WTC11 (cell line): ENCODE measurements at regions not wholly inside any gene's neighbourhood (a gene's known extent, or its start where the extent isn't known, plus 50 kb on each side); places are given as distances from the start of the nearest gene placed in this dataset.

Experiments used
- ATAC-seq: fragments of 200-7000 bp; cut with Tn5 transposase; 2 replicates; pipeline ENCODE4 v1.10.0; 2021; ENCODE audit warnings: mild to moderate bottlenecking, moderate library complexity
- CTCF ChIA-PET: fragments of 300-600 bp; sonication (Branson Sonifier 250); formaldehyde crosslinking; loops from one replicate; lab custom pipeline; 2021; ENCODE audit warnings: antibody characterized with exemption; lab: Charles Lee
- POLR2A ChIA-PET: fragments of 350-600 bp; sonication (Branson Sonifier 250); formaldehyde crosslinking; loops from one replicate; lab custom pipeline; 2021; ENCODE audit warnings: antibody characterized with exemption; lab: Charles Lee
- DNase-seq: peaks from one replicate; pipeline ENCODE4 v3.0.0; 2021; ENCODE audit warnings: low spot score
- H3K27ac Mint-ChIP-seq: 2 replicates; pipeline ENCODE4 v1.8.0; 2021; ENCODE audit warnings: mixed read lengths
- H3K27me3 Mint-ChIP-seq: 2 replicates; pipeline ENCODE4 v1.8.0; 2021; ENCODE audit warnings: low read depth, mild to moderate bottlenecking, moderate library complexity, mixed read lengths
- H3K36me3 Mint-ChIP-seq: 2 replicates; pipeline ENCODE4 v1.8.0; 2021; ENCODE audit warnings: mixed read lengths
- H3K4me1 Mint-ChIP-seq: 2 replicates; pipeline ENCODE4 v1.8.0; 2022; ENCODE audit warnings: mixed read lengths
- H3K4me3 Mint-ChIP-seq: 2 replicates; pipeline ENCODE4 v1.8.0; 2021; ENCODE audit warnings: mild to moderate bottlenecking, moderate library complexity, mixed read lengths
- H3K9me3 Mint-ChIP-seq: 2 replicates; pipeline ENCODE4 v1.8.0; 2021; ENCODE audit warnings: mixed read lengths
- ATF1 ChIP-seq: sonication (generic); formaldehyde crosslinking; IDR thresholded peaks from 2 replicates; pipeline ENCODE4 v1.8.1; 2023; ENCODE audit warnings: mild to moderate bottlenecking, moderate library complexity, missing genetic modification reagents
- CREB1 ChIP-seq: sonication (generic); formaldehyde crosslinking; IDR thresholded peaks from 2 replicates; pipeline ENCODE4 v1.8.0; 2023; ENCODE audit warnings: mild to moderate bottlenecking, missing genetic modification reagents
- ELF4 ChIP-seq: sonication (generic); formaldehyde crosslinking; IDR thresholded peaks from 2 replicates; pipeline ENCODE4 v1.8.1; 2022; ENCODE audit warnings: low read depth, mild to moderate bottlenecking, moderate library complexity, missing genetic modification reagents
- ESRRA ChIP-seq: sonication (generic); formaldehyde crosslinking; IDR thresholded peaks from 2 replicates; pipeline ENCODE4 v1.8.1; 2022; ENCODE audit warnings: mild to moderate bottlenecking, missing genetic modification reagents, borderline replicate concordance
- FOXP1 ChIP-seq: sonication (generic); formaldehyde crosslinking; IDR thresholded peaks from 2 replicates; pipeline ENCODE4 v1.8.0; 2022; ENCODE audit warnings: missing genetic modification reagents, mild to moderate bottlenecking, moderate library complexity, borderline replicate concordance
- GRHL2 ChIP-seq: fragments of 250-450 bp; sonication (Bioruptor Pico); IDR thresholded peaks from 2 replicates; pipeline ENCODE4 v1.8.0; 2022; ENCODE audit warnings: mild to moderate bottlenecking, moderate library complexity; ENCODE audit not compliant: insufficient replicate concordance, severe bottlenecking
- JAZF1 ChIP-seq: fragments of 250-450 bp; sonication (Bioruptor Pico); IDR thresholded peaks from 2 replicates; pipeline ENCODE4 v1.9.0; 2021; ENCODE audit warnings: moderate library complexity, mild to moderate bottlenecking, inconsistent platforms
- NFE2L1 ChIP-seq: sonication (generic); formaldehyde crosslinking; IDR thresholded peaks from 2 replicates; pipeline ENCODE4 v1.8.1; 2023; ENCODE audit warnings: missing genetic modification reagents
- NFYB ChIP-seq: sonication (generic); formaldehyde crosslinking; conservative IDR thresholded peaks from 2 replicates; pipeline ENCODE4 v1.8.0; 2022; ENCODE audit warnings: low read depth, missing genetic modification reagents
- PRRX2 ChIP-seq: fragments of 250-450 bp; sonication (Bioruptor Pico); IDR thresholded peaks from 2 replicates; pipeline ENCODE4 v1.8.0; 2021; ENCODE audit warnings: mild to moderate bottlenecking
- SMAD3 ChIP-seq: sonication (generic); formaldehyde crosslinking; IDR thresholded peaks from 2 replicates; pipeline ENCODE4 v1.8.0; 2022; ENCODE audit warnings: missing genetic modification reagents, mild to moderate bottlenecking, borderline replicate concordance
- TEAD1 ChIP-seq: sonication (generic); formaldehyde crosslinking; IDR thresholded peaks from 2 replicates; pipeline ENCODE4 v1.8.0; 2022; ENCODE audit warnings: mild to moderate bottlenecking, missing genetic modification reagents
- TEAD4 ChIP-seq: sonication (generic); formaldehyde crosslinking; IDR thresholded peaks from 2 replicates; pipeline ENCODE4 v1.8.0; 2022; ENCODE audit warnings: mild to moderate bottlenecking, missing genetic modification reagents
- ZNF423 ChIP-seq: fragments of 250-450 bp; sonication (Bioruptor Pico); IDR thresholded peaks from 2 replicates; pipeline ENCODE4 v2.1.2; 2022; ENCODE audit warnings: mild to moderate bottlenecking, moderate library complexity
- TF ChIP-seq, protein P1 (sequence below): fragments of 250-450 bp; sonication (Bioruptor Pico); IDR thresholded peaks from 2 replicates; pipeline ENCODE4 v1.9.0; 2021; ENCODE audit warnings: moderate library complexity, mild to moderate bottlenecking, inconsistent platforms, borderline replicate concordance
- TF ChIP-seq, protein P2 (sequence below): sonication (generic); formaldehyde crosslinking; IDR thresholded peaks from 2 replicates; pipeline ENCODE4 v1.8.1; 2023; ENCODE audit warnings: mild to moderate bottlenecking, missing genetic modification reagents, moderate library complexity
- TF ChIP-seq, protein P3 (sequence below): sonication (generic); formaldehyde crosslinking; IDR thresholded peaks from 2 replicates; pipeline ENCODE4 v1.8.0; 2022; ENCODE audit warnings: mild to moderate bottlenecking, missing genetic modification reagents
- TF ChIP-seq, protein P4 (sequence below): sonication (generic); formaldehyde crosslinking; IDR thresholded peaks from 2 replicates; pipeline ENCODE4 v1.8.1; 2022; ENCODE audit warnings: low read depth, missing genetic modification reagents, borderline replicate concordance
- TF ChIP-seq, protein P5 (sequence below): sonication (generic); formaldehyde crosslinking; IDR thresholded peaks from 2 replicates; pipeline ENCODE4 v1.8.1; 2023; ENCODE audit warnings: mild to moderate bottlenecking, missing genetic modification reagents, borderline replicate concordance
- TF ChIP-seq, protein P6 (sequence below): sonication (generic); formaldehyde crosslinking; IDR thresholded peaks from 2 replicates; pipeline ENCODE4 v1.8.0; 2022; ENCODE audit warnings: mild to moderate bottlenecking, missing genetic modification reagents

DNA sequence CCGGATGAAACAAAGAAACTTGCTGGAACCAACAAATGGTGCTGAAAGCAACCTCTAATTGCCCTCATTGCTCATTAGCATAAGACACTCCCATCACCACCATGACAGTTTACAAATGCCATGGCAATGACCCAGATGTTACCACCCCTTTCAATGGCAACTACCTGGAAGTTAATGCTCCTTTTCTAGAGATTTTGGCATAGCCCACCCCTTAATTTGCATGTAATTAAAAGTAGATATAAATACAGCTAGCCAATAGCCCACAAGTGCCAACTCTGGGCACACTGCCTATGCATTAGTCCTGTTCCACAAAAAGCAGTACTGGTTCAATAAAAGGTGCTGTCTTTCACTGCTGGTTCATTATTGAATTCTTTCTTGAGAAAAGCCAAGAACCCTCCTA is 410.3 kb upstream of the PPP1R2C start:
- Mint-ChIP-seq H3K4me3 (no peak overlapping the region), H3K36me3 (peaks cover 9% of the 10 kb centered on the region; the same call in 1 of the 2 replicates), H3K9me3 (peaks cover 15% of the 10 kb centered on the region), H3K4me1 (no peaks in the 10 kb centered on the region), H3K27ac (no peak overlapping the region), H3K27me3 (no peaks in the 10 kb centered on the region; the same call in 1 of the 2 replicates)
- ChIA-PET CTCF (no interaction called here), POLR2A (no interaction called here)
- TF ChIP-seq, protein P1, sequence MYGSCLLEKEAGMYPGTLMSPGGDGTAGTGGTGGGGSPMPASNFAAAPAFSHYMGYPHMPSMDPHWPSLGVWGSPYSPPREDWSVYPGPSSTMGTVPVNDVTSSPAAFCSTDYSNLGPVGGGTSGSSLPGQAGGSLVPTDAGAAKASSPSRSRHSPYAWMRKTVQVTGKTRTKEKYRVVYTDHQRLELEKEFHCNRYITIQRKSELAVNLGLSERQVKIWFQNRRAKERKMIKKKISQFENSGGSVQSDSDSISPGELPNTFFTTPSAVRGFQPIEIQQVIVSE (CRISPR knock-in tag) = no peak
- TF ChIP-seq ZNF423 (CRISPR knock-in tag) (no peak), NFYB (CRISPR knock-in tag) (no peak), PRRX2 (no peak), ATF1 (CRISPR knock-in tag) (no peak), CREB1 (CRISPR knock-in tag) (no peak), ELF4 (CRISPR knock-in tag) (no peak)
- TF ChIP-seq, protein P2, sequence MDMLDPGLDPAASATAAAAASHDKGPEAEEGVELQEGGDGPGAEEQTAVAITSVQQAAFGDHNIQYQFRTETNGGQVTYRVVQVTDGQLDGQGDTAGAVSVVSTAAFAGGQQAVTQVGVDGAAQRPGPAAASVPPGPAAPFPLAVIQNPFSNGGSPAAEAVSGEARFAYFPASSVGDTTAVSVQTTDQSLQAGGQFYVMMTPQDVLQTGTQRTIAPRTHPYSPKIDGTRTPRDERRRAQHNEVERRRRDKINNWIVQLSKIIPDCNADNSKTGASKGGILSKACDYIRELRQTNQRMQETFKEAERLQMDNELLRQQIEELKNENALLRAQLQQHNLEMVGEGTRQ (CRISPR knock-in tag) = no peak
- no peak for ATAC-seq
- DNase-seq = no peak

DNA sequence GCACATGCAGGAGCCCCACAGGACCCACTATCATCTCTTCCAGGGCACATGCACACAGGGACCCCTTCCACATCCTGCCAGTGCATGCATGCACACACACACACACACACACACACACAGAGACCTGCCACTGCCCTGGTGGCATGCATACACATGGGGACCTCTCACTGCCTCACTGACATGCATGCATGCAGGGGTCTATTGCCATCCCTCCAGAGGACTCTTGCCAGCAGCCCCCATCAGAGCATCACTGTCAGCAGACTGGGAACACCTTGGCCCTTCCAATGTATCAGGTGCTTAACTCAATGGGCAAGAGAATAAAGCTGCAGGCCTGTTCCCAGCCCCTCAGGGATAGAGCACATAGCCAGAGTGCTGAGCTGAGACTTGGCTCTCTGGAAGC is 433.6 kb upstream of the PPP1R2C start:
- ATAC-seq = no peak
- Mint-ChIP-seq H3K4me1 (no peaks in the 10 kb centered on the region), H3K27ac (no peak overlapping the region), H3K9me3 (peaks cover 62% of the 10 kb centered on the region), H3K36me3 (peaks cover 51% of the 10 kb centered on the region), H3K27me3 (no peaks in the 10 kb centered on the region), H3K4me3 (no peak overlapping the region)
- ChIA-PET POLR2A (no interaction called here), CTCF (no interaction called here)
- DNase-seq = no peak
- TF ChIP-seq, protein P3, sequence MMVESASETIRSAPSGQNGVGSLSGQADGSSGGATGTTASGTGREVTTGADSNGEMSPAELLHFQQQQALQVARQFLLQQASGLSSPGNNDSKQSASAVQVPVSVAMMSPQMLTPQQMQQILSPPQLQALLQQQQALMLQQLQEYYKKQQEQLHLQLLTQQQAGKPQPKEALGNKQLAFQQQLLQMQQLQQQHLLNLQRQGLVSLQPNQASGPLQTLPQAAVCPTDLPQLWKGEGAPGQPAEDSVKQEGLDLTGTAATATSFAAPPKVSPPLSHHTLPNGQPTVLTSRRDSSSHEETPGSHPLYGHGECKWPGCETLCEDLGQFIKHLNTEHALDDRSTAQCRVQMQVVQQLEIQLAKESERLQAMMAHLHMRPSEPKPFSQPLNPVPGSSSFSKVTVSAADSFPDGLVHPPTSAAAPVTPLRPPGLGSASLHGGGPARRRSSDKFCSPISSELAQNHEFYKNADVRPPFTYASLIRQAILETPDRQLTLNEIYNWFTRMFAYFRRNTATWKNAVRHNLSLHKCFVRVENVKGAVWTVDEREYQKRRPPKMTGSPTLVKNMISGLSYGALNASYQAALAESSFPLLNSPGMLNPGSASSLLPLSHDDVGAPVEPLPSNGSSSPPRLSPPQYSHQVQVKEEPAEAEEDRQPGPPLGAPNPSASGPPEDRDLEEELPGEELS (CRISPR knock-in tag) = no peak
- TF ChIP-seq JAZF1 (CRISPR knock-in tag) (no peak), TEAD1 (CRISPR knock-in tag) (no peak), GRHL2 (no peak), SMAD3 (no peak), FOXP1 (no peak), TEAD4 (CRISPR knock-in tag) (no peak), ELF4 (CRISPR knock-in tag) (no peak), NFE2L1 (no peak), ESRRA (CRISPR knock-in tag) (no peak)
- TF ChIP-seq, protein P4, sequence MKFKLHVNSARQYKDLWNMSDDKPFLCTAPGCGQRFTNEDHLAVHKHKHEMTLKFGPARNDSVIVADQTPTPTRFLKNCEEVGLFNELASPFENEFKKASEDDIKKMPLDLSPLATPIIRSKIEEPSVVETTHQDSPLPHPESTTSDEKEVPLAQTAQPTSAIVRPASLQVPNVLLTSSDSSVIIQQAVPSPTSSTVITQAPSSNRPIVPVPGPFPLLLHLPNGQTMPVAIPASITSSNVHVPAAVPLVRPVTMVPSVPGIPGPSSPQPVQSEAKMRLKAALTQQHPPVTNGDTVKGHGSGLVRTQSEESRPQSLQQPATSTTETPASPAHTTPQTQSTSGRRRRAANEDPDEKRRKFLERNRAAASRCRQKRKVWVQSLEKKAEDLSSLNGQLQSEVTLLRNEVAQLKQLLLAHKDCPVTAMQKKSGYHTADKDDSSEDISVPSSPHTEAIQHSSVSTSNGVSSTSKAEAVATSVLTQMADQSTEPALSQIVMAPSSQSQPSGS = no peak
- TF ChIP-seq, protein P5, sequence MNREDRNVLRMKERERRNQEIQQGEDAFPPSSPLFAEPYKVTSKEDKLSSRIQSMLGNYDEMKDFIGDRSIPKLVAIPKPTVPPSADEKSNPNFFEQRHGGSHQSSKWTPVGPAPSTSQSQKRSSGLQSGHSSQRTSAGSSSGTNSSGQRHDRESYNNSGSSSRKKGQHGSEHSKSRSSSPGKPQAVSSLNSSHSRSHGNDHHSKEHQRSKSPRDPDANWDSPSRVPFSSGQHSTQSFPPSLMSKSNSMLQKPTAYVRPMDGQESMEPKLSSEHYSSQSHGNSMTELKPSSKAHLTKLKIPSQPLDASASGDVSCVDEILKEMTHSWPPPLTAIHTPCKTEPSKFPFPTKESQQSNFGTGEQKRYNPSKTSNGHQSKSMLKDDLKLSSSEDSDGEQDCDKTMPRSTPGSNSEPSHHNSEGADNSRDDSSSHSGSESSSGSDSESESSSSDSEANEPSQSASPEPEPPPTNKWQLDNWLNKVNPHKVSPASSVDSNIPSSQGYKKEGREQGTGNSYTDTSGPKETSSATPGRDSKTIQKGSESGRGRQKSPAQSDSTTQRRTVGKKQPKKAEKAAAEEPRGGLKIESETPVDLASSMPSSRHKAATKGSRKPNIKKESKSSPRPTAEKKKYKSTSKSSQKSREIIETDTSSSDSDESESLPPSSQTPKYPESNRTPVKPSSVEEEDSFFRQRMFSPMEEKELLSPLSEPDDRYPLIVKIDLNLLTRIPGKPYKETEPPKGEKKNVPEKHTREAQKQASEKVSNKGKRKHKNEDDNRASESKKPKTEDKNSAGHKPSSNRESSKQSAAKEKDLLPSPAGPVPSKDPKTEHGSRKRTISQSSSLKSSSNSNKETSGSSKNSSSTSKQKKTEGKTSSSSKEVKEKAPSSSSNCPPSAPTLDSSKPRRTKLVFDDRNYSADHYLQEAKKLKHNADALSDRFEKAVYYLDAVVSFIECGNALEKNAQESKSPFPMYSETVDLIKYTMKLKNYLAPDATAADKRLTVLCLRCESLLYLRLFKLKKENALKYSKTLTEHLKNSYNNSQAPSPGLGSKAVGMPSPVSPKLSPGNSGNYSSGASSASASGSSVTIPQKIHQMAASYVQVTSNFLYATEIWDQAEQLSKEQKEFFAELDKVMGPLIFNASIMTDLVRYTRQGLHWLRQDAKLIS (CRISPR knock-in tag) = no peak
- TF ChIP-seq, protein P6, sequence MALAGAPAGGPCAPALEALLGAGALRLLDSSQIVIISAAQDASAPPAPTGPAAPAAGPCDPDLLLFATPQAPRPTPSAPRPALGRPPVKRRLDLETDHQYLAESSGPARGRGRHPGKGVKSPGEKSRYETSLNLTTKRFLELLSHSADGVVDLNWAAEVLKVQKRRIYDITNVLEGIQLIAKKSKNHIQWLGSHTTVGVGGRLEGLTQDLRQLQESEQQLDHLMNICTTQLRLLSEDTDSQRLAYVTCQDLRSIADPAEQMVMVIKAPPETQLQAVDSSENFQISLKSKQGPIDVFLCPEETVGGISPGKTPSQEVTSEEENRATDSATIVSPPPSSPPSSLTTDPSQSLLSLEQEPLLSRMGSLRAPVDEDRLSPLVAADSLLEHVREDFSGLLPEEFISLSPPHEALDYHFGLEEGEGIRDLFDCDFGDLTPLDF (CRISPR knock-in tag) = no peak
